ENCODE measurements at regions not wholly inside any gene's neighbourhood (a gene's known extent, or its start where the extent isn't known, plus 50 kb on each side); places are given as distances from the start of the nearest gene placed in this dataset.

DNA sequence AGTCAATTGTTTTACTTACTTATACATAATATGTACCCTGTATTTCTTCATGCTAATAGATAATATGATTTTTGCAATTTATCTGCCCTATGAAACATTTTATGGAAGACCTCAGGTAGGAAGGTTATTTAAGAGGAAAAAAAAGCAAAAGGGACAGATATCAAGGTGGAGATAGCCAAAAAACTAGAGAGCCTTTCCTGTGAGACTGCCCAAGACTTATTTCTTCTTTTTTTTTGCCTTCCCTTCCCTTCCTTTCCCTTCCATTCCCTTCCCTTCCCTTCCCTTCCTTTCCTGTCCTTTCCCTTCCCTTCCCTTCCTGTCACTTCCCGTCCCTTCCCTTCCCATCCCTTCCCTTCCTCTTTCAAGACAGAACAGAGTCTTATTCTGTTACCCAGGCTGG lies 80.6 kb upstream of the HMCN1 start:
- no peak for TF ChIP-seq HOXA7 (CRISPR knock-in tag; IDR thresholded peaks at IDR 0.05)
- TF ChIP-seq BHLHE40 (IDR thresholded peaks at IDR 0.05; ENCODE audit: low read length) = no peak
- TF ChIP-seq, protein P1, sequence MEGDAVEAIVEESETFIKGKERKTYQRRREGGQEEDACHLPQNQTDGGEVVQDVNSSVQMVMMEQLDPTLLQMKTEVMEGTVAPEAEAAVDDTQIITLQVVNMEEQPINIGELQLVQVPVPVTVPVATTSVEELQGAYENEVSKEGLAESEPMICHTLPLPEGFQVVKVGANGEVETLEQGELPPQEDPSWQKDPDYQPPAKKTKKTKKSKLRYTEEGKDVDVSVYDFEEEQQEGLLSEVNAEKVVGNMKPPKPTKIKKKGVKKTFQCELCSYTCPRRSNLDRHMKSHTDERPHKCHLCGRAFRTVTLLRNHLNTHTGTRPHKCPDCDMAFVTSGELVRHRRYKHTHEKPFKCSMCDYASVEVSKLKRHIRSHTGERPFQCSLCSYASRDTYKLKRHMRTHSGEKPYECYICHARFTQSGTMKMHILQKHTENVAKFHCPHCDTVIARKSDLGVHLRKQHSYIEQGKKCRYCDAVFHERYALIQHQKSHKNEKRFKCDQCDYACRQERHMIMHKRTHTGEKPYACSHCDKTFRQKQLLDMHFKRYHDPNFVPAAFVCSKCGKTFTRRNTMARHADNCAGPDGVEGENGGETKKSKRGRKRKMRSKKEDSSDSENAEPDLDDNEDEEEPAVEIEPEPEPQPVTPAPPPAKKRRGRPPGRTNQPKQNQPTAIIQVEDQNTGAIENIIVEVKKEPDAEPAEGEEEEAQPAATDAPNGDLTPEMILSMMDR (CRISPR knock-in tag; IDR thresholded peaks at IDR 0.05) = no peak
- no peak for TF ChIP-seq EP300 (IDR thresholded peaks at IDR 0.05; ENCODE audit: low read depth in 2 of 2, low read length in 2 of 2)
- TF ChIP-seq EP300 (CRISPR knock-in tag; IDR thresholded peaks at IDR 0.05; ENCODE audit: borderline replicate concordance) = no peak
- no peak for TF ChIP-seq IRX3 (CRISPR knock-in tag; IDR thresholded peaks at IDR 0.05; ENCODE audit: borderline replicate concordance, low read depth)
- TF ChIP-seq TAF15 (IDR thresholded peaks at IDR 0.05; ENCODE audit: low read depth, low read length, poor library complexity, severe bottlenecking) = no peak
- TF ChIP-seq TCF7L2 (IDR thresholded peaks at IDR 0.05; ENCODE audit: low read depth, low read length) = no peak
- TF ChIP-seq SP4 (CRISPR knock-in tag; IDR thresholded peaks at IDR 0.05) = no peak
